GM19438 (cell line): ENCODE measurements at regions not wholly inside any gene's neighbourhood (a gene's known extent, or its start where the extent isn't known, plus 50 kb on each side); places are given as distances from the start of the nearest gene placed in this dataset.
"Not testable (repeated sequence)": the region's sequence is repeated elsewhere in the genome, so short reads cannot be mapped to it uniquely, and the experiment has no call there.

Source experiments
- ATAC-seq: cut with Tn5 transposase; IDR thresholded peaks from one replicate; pipeline ENCODE4 v1.9.1; 2021; ENCODE audit warnings: low read depth; ENCODE audit not compliant: unreplicated experiment

- ATAC-seq, result not testable (repeated sequence)
These were observed 650.6 kb upstream of the USP24 start for GRCh38 chr1:55865778-55866177.

GRCh38 chr1:55864251-55864650 lies 649.1 kb upstream of the USP24 start:
- ATAC-seq, result no peak

- ATAC-seq, result no peak
These were observed 646.6 kb upstream of the USP24 start for GRCh38 chr1:55861676-55862340.

GRCh38 chr1:55860798-55861519 lies 645.8 kb upstream of the USP24 start:
- ATAC-seq, result no peak

GRCh38 chr1:55860326-55860725 lies 645.2 kb upstream of the USP24 start:
- ATAC-seq, result no peak

GRCh38 chr1:55854911-55855310 lies 639.7 kb upstream of the USP24 start:
- ATAC-seq, result no peak

- ATAC-seq, result no peak
These were observed 633.7 kb upstream of the USP24 start for GRCh38 chr1:55848906-55849305.

GRCh38 chr1:55846051-55846450 lies 630.9 kb upstream of the USP24 start:
- ATAC-seq, result no peak

GRCh38 chr1:55844322-55844721 lies 629.2 kb upstream of the USP24 start:
- ATAC-seq, result no peak

GRCh38 chr1:55839626-55840025 lies 624.5 kb upstream of the USP24 start:
- no peak for ATAC-seq

GRCh38 chr1:55839221-55839620 lies 624.1 kb upstream of the USP24 start:
- ATAC-seq, result no peak

- ATAC-seq, result no peak
These were observed 620.9 kb upstream of the USP24 start for GRCh38 chr1:55836086-55836485.

GRCh38 chr1:55833529-55834091 lies 618.4 kb upstream of the USP24 start:
- no peak for ATAC-seq

- no peak for ATAC-seq
These were observed 616.6 kb upstream of the USP24 start for GRCh38 chr1:55831759-55832158.

- ATAC-seq, result no peak
These were observed 612.9 kb upstream of the USP24 start for GRCh38 chr1:55828044-55828443.

GRCh38 chr1:55827350-55827749 lies 612.2 kb upstream of the USP24 start:
- no peak for ATAC-seq

- ATAC-seq, result no peak
These were observed 611.4 kb upstream of the USP24 start for GRCh38 chr1:55826381-55827080.

GRCh38 chr1:55825461-55825860 lies 610.3 kb upstream of the USP24 start:
- ATAC-seq, result no peak

- no peak for ATAC-seq
These were observed 609.1 kb upstream of the USP24 start for GRCh38 chr1:55824251-55824640.

GRCh38 chr1:55823541-55824250 lies 608.5 kb upstream of the USP24 start:
- ATAC-seq, result no peak

GRCh38 chr1:55822891-55823290 lies 607.7 kb upstream of the USP24 start:
- no peak for ATAC-seq
